ENCODE measurements at regions not wholly inside any gene's neighbourhood (a gene's known extent, or its start where the extent isn't known, plus 50 kb on each side); places are given as distances from the start of the nearest gene placed in this dataset.

- H3K4me1 ChIP-seq: no peaks in the 10 kb centered on the region
- 19% methylated on average over 1 of the region's 1 CpG for WGBS (ENCODE audit: insufficient coverage, low coverage, low lambda C conversion rate, missing lambda C conversion rate)
- H3K36me3 ChIP-seq: no peaks in the 10 kb centered on the region
- no peak for DNase-seq
- no peak overlapping the region for H3K27ac ChIP-seq
- H3K4me3 ChIP-seq: no peak overlapping the region
- ATAC-seq: no peak
- H3K9me3 ChIP-seq: no peaks in the 10 kb centered on the region
- H3K27me3 ChIP-seq: no peaks in the 10 kb centered on the region
- no peak for TF ChIP-seq CTCF (IDR thresholded peaks at IDR 0.05)
- TF ChIP-seq POLR2A (IDR thresholded peaks at IDR 0.05): no peak
- intact Hi-C loops (cut with DNase I): no loop called here
These were observed 775.6 kb upstream of the ACO1 start for GRCh38 chr9:31608881-31609280.

GRCh38 chr9:31612336-31613030 lies 772.0 kb upstream of the ACO1 start:
- ATAC-seq (no peak), DNase-seq (no peak)
- 77% methylated on average over 3 of the region's 3 CpGs for WGBS (ENCODE audit: insufficient coverage, low coverage, low lambda C conversion rate, missing lambda C conversion rate)
- no peak overlapping the region for H3K4me3 ChIP-seq
- H3K27ac ChIP-seq: no peak overlapping the region
- H3K27me3 ChIP-seq: no peaks in the 10 kb centered on the region
- intact Hi-C loops (cut with DNase I): no loop called here
- H3K9me3 ChIP-seq: no peaks in the 10 kb centered on the region
- H3K4me1 ChIP-seq: no peaks in the 10 kb centered on the region
- TF ChIP-seq CTCF (IDR thresholded peaks at IDR 0.05) (no peak), POLR2A (IDR thresholded peaks at IDR 0.05) (no peak)
- H3K36me3 ChIP-seq: no peaks in the 10 kb centered on the region

GRCh38 chr9:31615966-31616365 lies 768.5 kb upstream of the ACO1 start:
- H3K27me3 ChIP-seq: no peaks in the 10 kb centered on the region
- TF ChIP-seq CTCF (IDR thresholded peaks at IDR 0.05): no peak
- no peak for TF ChIP-seq POLR2A (IDR thresholded peaks at IDR 0.05)
- no peak overlapping the region for H3K27ac ChIP-seq
- ATAC-seq (no peak), DNase-seq (no peak)
- 82% methylated on average over 4 of the region's 4 CpGs for WGBS (ENCODE audit: insufficient coverage, low coverage, low lambda C conversion rate, missing lambda C conversion rate)
- no peaks in the 10 kb centered on the region for H3K36me3 ChIP-seq
- no peaks in the 10 kb centered on the region for H3K9me3 ChIP-seq
- no peak overlapping the region for H3K4me3 ChIP-seq
- intact Hi-C loops (cut with DNase I): no loop called here
- H3K4me1 ChIP-seq: no peaks in the 10 kb centered on the region

- WGBS (ENCODE audit: insufficient coverage, low coverage, low lambda C conversion rate, missing lambda C conversion rate): 41% methylated on average over 2 of the region's 2 CpGs
- no peak for ATAC-seq
- intact Hi-C loops (cut with DNase I): no loop called here
- no peaks in the 10 kb centered on the region for H3K9me3 ChIP-seq
- TF ChIP-seq POLR2A (IDR thresholded peaks at IDR 0.05): no peak
- TF ChIP-seq CTCF (IDR thresholded peaks at IDR 0.05): no peak
- no peak for DNase-seq
- no peak overlapping the region for H3K4me3 ChIP-seq
- H3K4me1 ChIP-seq: no peaks in the 10 kb centered on the region
- no peaks in the 10 kb centered on the region for H3K36me3 ChIP-seq
- H3K27ac ChIP-seq: no peak overlapping the region
- no peaks in the 10 kb centered on the region for H3K27me3 ChIP-seq
These were observed 760.9 kb upstream of the ACO1 start for GRCh38 chr9:31623511-31623910.

GRCh38 chr9:31629292-31629691 lies 755.2 kb upstream of the ACO1 start:
- Histone ChIP-seq H3K4me1 (no peaks in the 10 kb centered on the region), H3K27ac (no peak overlapping the region), H3K9me3 (no peaks in the 10 kb centered on the region), H3K36me3 (no peaks in the 10 kb centered on the region), H3K4me3 (no peak overlapping the region), H3K27me3 (no peaks in the 10 kb centered on the region)
- no peak for DNase-seq
- TF ChIP-seq CTCF (IDR thresholded peaks at IDR 0.05): no peak
- no peak for TF ChIP-seq POLR2A (IDR thresholded peaks at IDR 0.05)
- intact Hi-C loops (cut with DNase I): no loop called here
- no peak for ATAC-seq

All from right lobe of liver (tissue), 6 donors.